Body of pancreas (tissue), 4 donors: ENCODE measurements at regions not wholly inside any gene's neighbourhood (a gene's known extent, or its start where the extent isn't known, plus 50 kb on each side); places are given as distances from the start of the nearest gene placed in this dataset.

Source experiments
- CTCF ChIP-seq, 7 experiments: fragments of 450-650 bp in 4 of 7; fragments of 200-600 bp in 3 of 7; sonication (generic) in 3 of 7; IDR thresholded peaks; one replicate each; pipeline ENCODE4 v1.5.1; 2016 to 2019; ENCODE audit warnings: antibody characterized with exemption in 7 of 7
- POLR2A ChIP-seq, 3 donors: fragments of 450-650 bp; IDR thresholded peaks; one replicate each; pipeline ENCODE4 v1.6.1; 2016; ENCODE audit warnings: antibody characterized with exemption in 3 of 3, mild to moderate bottlenecking in 2 of 3

- TF ChIP-seq POLR2A (IDR thresholded peaks at IDR 0.05) (no peak), CTCF (IDR thresholded peaks at IDR 0.05) (no peak)
These were observed 119.0 kb upstream of the ITGA6 start for GRCh38 chr2:172308253-172308935.
